GM19238 (cell line): ENCODE measurements at regions not wholly inside any gene's neighbourhood (a gene's known extent, or its start where the extent isn't known, plus 50 kb on each side); places are given as distances from the start of the nearest gene placed in this dataset.
"Not testable (repeated sequence)": the region's sequence is repeated elsewhere in the genome, so short reads cannot be mapped to it uniquely, and the experiment has no call there.

ENCODE experiments used
- DNase-seq: peaks from one replicate; pipeline ENCODE4 v3.0.0; 2011; ENCODE audit warnings: low spot score; ENCODE audit not compliant: insufficient read length

DNA sequence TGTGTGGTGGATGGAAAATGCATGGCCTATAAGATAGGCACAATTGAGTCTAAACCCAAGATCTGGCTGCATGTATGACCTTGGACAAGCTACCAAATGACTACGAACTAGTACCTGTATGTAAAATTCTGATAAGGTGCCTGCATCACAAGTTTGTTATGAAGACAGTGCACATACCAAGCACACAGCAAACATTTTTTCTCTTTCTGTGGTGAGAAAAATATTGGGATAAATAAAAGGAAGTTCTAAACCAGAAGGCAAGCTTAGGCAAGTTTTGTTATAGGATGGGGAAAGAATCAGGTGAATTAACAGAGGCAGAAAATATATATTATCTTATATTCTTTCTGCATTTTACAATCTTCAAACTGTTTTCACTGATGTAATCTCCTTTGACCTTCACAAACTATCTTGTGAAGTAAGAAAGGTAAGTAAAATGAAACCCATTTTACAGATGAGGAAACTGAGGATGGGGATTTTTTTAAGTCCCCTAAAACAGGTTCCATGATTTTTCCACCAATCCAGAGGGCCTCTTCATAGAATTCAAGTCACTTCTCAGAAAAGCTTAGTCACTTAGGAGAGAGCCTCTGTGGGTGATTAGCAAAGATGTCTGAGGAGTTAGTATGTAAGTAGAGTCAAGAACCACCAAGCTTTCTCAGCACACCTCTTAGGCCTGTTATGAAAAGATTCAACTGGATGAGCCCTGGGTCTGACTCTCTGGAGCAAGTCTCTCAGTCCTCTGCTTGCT is 132.0 kb upstream of the RAP1B start:
- no peak for DNase-seq

DNA sequence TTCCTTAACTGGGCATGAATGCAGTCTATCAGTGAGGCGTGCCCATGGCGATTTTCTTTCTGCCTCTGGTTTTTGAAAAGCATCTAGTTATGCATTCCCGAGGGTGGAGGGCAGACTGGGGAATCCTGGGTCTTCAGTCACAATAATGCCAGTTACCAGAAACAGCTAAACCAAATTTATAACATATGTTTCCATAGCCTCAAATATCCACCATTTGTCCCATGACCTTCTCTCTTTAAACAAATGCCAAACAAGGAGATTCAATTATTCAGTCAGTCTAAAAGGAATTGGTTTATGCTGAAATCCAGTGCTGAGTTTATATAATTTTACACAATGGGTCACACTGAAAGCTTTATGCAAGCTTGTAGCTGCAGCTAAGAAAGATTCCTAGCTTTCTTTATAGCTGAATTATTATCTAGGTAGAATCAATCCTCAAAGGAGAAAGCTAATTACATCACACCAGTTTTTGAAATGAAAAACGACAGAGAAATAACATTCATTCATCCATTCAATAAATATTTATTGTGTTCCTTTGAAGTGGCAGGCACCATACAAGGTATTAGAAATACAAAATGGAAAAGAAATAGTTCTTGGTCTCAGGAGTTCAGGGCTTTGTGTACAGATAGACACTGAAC is 131.3 kb upstream of the RAP1B start:
- no peak for DNase-seq

DNA sequence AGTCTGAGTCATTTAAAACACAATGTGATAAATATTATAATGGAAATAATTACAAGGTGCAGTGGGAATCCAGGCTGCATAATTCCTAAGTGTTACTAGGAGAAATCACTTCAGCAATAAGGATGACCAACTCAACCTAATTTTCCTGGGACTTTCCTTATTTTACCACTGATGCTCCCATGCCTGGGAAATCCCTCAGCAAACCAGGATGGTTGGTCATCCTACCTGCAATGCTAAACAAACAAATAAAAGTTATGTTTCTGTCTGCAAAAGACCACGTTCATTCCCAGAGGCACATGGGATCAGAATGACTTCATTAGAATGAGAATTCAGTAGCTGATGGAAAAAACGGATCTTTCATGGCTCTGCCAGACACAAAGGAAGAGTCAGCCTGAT is 130.8 kb upstream of the RAP1B start:
- no peak for DNase-seq

DNA sequence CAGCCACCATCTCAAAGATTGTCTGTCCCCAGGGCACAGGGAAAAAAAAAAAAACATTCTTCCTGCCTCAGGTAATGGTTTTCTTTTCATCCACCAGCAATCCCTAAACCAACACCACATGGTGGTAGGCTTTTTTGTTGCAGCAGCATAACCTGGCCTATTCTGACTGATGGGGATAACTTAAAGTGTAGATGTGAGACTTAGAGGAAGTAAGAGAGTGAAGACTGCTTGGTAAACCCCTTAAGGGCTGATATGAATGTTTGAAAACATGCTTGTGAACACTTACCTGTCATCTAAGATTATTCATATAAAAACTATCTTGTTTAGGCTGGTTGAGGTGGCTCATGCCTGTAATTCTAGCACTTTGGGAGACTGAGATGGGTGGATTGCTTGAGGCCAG is 130.2 kb upstream of the RAP1B start:
- DNase-seq = no peak

DNA sequence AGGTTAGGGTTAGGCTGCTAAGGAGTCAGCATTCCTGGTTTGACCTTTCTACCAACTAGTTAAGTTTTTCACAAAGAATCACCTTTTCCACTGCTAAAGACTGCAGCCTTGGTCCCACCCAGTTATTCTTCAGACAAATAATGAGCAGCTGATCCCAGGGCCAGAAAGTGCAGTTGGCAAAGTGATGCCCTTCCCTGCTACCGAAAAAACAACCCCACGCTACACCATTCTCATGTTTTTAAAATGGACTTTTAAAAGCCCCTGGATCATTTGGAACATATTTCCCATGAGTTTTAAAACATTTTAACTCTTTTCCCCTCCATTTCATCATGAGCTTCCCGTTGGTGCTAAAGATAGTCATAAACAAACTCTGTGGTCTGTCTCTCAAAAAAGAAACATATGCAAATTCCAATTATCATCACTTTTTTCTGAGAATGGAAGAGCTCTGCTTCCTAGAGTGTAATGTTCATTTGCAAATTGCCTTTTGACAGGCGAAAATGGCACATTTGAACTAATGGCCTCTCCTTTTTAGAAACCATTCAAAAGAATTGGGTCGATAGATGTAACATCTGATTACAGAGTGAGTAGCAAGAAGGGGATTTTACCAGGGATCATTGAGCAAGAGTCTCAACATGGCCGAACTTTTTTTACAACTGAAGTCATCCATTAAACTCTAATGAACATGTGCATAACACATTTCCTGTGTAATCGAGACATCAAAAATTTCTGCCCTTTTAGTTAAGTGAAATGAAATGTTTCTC is 129.3 kb upstream of the RAP1B start:
- no peak for DNase-seq

DNA sequence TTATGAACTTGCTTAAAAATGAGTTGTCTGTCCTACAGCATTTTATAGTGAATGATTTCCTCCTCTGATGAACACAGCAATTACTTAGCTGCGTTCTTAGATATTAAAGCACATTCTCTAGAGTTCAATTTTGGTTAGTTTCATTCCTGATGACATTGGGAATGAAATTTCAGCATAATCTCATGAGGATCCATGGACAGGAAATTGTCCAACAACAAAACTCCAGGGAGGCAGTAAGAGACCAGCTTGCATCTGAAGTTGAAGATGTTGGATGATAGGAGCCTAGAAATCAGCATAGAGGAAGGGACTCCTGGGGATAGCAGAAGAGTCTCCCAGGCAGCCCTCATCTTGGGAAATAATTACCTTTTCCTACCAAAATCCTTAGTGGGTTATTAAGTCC is 128.7 kb upstream of the RAP1B start:
- DNase-seq = no peak

DNA sequence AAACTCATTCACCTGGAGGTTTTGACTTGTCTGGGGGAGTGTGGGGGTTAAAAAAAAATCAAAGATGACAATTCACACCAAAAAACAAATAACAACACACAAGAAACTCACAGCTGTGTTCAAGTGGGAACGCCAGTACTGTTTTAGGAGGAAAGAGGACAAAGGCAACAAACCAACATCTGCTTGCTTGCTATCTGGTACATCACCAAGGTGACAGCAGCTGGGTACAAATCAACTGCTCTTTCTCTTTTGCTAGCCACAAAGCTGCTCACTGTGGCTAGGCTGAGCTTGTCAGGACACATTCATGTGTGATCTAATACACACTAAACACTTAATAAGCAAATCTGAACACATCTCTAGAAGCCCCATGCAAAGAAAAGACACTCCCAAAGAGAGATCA is 128.0 kb upstream of the RAP1B start:
- peak; percentile 40 for DNase-seq

DNA sequence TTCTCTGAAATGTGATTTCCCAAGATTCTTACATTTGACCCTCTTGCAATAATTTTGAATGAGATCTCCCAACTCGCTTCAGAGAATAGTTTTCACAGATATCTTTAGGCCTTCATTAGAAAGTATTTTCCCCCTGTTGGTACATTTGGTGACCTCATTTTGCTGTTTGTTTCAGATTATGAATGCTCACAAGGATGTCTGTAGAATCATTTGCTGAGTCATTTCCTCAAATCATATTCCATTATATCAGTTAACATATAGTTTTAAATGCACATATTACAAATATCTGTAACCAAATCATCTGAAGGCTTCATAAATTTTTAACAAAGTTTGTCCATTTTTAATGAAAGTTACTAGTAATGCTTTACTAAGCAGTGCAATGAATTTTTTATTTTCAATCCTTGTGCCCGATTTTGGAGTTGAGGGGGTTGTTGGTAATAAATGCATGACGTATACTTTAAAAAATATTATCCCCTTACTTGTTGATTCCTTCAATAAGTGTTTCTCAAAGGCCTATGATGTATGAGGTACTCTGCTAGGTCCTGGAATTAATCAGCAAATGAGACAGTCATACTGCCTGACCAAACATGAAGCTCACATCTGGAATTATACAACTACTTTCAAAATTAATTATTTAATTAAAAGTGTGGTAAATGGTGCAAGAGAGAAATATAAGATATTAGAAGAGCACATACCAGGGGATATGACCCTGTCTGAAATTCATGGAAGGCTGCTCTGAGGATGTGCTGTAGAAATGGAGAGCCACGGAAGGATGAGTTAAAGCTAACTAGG is 126.9 kb upstream of the RAP1B start:
- DNase-seq = no peak

DNA sequence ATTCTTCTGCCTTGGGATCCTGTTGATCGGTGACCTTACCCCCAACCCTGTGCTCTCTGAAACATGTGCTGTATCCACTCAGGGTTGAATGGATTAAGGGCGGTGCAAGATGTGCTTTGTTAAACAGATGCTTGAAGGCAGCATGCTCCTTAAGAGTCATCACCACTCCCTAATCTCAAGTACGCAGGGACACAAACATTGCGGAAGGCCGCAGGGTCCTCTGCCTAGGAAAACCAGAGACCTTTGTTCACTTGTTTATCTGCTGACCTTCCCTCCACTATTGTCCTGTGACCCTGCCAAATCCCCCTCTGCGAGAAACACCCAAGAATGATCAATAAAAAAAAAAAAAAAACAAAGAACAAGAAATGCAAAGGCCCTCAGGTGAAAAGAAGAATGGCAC is 126.1 kb upstream of the RAP1B start:
- not testable (repeated sequence) for DNase-seq

DNA sequence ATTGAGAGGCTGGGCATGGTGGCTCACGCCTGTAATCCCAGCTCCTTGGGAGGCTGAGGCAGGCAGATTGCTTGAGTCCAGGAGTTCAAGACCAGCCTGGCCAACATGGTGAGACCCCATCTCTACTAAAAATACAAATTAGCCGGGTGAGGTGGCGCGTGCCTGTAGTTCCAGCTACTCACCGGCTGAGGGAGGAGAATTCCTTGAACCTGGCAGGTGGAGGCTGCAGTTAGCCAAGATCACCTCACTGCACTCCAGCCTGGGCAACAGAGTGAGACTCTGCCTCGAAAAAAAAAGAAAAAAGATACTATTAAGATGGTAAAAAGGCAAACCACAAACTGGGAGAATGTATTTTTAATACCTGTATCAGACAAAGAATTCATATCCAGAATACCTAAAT is 124.2 kb upstream of the RAP1B start:
- not testable (repeated sequence) for DNase-seq

DNA sequence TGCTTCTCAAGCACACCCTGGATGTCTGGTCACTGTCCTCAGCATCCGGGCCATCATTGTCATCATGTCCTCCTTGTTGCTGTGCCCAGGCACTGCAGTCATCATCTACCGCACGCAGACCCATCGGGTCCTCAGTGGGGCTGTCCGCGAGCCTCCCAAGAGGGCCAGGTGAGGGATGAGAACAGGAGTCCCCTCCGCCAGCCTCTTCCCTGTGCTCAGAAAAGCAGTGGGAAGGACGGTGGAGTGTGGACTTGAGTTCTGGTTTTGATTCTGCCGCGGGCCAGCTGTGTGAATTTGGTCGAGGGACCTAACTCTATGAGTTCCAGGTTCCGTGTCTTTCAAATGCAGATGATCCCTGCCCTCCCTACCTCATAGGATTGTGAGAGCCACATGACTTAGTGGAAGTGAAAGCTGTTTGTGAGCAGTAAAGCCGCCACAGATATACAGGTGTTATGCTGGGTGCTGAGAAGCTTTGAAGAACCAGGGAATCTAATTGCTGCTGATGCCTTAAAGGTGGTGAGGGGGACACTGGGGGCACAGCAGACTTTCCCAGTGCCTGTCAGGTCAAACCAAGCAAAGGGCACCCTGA is 122.9 kb upstream of the RAP1B start:
- no peak for DNase-seq

DNA sequence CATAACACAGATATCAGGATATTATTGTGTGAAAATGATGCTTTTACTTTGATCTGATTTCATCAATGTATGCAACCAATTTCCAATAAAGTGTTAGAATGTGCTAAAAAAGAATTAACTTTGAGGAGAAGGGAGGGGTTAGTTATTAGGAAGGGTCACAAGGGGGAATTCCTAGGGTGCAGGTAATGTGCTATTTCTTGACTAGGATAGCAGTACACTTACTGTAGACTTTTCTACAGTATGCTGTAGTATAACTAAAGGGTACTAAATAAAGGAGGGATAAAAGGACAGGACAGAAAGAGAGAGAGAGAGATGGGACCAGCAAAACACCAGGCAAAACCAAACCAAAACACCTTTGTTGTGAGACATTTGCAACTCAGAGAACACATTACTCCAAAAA is 121.4 kb upstream of the RAP1B start:
- no peak for DNase-seq

DNA sequence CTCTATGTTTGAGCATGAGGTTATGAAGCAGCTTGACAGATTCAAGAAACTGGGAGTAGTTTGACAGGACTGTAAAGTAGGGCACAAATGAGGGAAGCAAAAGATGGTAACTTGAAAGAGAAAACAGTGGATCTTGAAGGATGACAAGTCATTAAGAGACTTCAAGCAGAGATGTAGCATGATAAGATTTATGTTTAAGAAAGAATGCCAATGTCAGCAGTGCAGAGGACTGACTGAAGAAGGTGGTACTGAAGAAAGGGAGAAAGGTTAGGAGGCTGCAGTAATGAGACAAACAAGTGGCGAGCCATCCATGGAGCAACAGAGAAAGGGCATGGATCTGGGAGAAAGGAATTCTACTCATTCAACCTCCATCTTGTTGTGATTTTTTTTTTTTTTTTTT is 120.2 kb upstream of the RAP1B start:
- DNase-seq = no peak

DNA sequence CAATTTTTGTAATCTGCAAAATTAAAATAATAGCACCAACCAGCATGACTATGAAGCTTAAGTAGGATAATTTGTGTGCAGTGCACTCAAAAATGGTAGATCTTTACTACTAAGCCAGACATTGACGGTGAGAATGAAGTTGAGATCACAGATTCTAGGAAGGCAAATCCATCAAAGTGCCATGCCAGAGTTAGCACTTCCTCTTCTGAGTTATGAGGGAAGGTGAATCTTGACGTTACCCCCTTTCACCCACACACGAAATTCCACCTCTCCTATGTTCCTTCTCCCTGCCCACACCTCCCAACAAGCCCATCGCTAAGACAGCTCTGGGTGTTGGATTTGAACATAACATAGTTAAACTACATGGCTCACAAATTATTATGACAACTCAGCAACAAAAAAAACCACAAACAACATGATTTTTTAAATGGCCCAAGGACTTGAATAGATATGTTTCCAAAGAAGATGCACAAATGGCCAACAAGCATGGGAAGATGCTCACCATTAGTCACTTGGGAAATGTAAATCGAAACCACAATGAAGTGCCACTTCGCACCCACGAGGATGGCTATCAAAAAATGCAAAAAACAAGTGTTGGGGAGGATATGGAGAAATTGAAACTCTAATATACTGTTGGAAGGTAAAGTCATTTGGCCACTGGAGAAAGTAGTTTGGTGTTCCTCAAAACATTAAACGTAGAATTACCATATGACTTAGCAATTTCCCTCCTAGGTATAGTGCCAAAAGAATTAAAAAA is 119.3 kb upstream of the RAP1B start:
- DNase-seq = no peak

DNA sequence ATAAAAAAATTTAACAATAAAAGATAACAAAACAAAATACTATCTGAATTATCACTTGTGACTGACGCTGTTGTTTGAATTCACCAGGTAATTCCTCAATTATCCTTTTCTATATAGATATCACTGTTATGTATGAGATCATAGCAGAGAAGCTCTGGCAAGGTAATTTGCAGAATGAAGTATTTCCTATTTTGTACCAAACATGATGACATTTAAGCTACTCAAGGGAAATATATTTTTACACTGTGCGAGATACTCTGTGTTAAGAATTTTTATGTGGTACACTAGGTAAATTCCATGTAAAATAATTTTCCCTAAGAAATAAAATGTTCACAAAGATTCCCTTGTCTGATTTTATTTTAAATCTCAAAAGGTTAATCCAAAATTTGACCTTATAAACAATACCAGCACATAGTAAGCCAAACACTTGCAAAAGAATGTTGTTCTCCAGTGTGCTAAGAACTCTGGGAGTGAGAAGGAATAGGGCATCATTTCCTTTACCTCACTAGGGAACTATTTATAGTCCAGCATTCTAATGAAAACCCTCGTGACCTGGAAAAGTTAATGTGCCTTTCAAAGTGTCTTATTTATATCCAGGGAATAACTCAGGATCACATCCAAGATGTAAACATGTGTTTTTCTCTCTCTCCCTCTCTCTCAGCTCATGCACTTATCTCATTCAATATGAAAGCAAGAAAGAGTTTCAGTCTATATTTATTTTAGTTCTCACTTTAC is 115.2 kb upstream of the RAP1B start:
- no peak for DNase-seq

DNA sequence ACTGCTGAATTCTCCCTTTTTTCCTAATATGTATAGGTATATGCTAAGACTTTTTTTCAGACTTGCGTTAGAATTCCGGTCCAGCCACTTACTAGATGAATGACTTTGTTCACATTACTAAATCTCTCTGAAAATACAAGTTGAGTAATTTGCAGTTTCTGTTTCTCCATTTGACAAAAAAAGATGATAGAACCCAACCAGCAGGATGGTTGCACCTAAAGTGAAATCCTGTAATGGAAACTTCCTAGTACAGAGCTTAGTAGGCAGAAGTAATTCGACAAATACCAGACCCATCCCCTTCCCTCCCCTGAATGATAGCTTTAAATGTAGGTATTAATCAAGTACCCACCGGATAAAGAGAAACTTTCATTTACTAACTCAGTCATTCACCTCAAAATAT is 113.6 kb upstream of the RAP1B start:
- no peak for DNase-seq

DNA sequence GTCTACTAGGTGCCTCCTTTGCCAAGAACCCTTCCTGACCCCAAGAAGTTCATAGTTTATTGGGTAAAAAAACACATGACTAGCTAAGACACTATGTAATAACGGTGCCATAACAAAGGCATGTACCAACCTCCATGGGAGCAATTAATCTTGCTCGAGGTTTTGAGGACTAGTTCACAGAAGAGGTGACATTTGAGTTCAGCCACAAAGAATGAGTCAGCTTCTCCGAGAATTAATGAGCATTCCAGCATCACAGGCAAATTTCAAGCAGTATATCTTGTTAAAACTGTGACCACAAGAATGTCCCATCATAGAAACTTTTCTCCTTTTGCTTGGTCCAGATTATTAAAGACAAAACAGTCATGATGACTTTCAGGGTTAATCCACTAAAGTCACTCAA is 113.0 kb upstream of the RAP1B start:
- DNase-seq = no peak

DNA sequence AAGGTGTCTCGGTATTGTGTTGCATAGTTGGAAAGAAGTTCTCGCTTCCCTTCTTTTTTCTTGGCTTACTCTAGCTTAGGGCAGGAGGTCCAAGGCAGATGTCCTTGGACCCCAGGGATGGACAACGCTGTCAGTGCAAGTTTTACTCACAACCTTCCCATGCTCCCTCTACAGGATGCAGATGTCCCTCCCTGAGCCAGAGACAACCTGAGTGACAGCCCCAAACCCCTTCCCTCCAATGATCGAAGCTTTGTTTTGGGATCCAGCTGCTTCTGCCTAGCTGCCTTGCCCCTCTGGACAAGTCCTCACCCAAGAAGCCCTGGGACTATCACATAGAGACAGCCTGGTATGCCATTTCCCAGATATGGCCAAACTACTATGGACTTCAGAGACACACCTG is 112.0 kb upstream of the RAP1B start:
- DNase-seq = no peak

DNA sequence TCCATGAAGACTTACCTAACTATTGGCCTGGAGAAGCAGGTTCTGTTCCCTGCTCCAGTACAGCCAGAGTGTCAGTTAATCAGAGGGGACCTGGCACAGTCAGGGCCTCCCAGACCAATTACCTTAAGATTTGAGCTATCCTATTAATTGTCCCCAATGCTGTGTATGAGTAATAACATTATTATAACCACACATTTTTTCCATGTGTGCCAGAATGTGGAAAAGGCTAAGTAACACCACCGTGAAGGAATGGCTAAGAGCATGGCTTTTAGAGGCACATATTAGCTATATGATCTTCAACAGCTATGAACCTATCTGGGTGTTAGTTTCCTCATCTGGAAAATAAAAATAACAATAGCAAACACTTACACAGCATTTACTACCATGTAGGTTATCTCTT is 111.1 kb upstream of the RAP1B start:
- no peak for DNase-seq

DNA sequence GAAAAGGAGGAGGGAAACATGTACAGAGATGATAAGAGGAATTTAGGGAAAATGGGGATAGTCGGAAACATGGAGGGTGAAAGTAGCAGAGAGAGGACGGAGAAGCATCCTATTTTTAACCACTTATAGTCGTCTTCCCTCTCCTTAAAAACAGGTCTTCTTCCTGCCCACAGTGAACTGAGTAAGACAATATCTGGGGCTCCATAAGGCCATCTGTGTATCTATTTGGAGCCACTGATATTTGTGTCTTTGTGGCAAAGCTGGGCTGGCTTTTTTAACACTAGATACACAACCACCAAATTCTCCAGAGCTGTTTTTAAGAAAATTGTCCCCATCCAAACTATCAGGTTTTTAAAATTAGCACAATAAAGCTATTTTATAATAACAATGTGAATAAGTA is 109.5 kb upstream of the RAP1B start:
- DNase-seq = no peak
